K562 (cell line): ENCODE measurements at regions not wholly inside any gene's neighbourhood (a gene's known extent, or its start where the extent isn't known, plus 50 kb on each side); places are given as distances from the start of the nearest gene placed in this dataset.

ENCODE experiments used
- ATAC-seq: fragments of 200-7000 bp; cut with Tn5 transposase; 3 replicates; pipeline ENCODE4 v1.9.1; 2020; ENCODE audit warnings: moderate library complexity
- BruUV-seq: library from RNA; stranded (reverse); fragments of 400-500 nt; replicated peaks from 2 replicates; lab custom pipeline; 2021; lab: Mats Ljungman, UMichigan
- CTCF ChIA-PET: fragments of 300-600 bp; formaldehyde crosslinking; extraction: SDS; loops from one replicate; lab custom pipeline; 2021; ENCODE audit warnings: low intra/inter-chr PET ratio; lab: Yijun Ruan, JAX
- POLR2A ChIA-PET: fragments of 300-600, 350-650 bp; sonication (Branson Sonifier 250); formaldehyde crosslinking; extraction: SDS; loops from one replicate; lab custom pipeline; 2021; ENCODE audit warnings: antibody characterized with exemption, inconsistent platforms; lab: Yijun Ruan, JAX
- DNase-seq, 4 experiments: peaks; one replicate each; pipeline versions ENCODE4 v3.0.0 to v3.0.0-alpha.2; 2011 to 2018; ENCODE audit warnings: low spot score in 3 of 4, mixed read lengths in 3 of 4; ENCODE audit errors: extremely low read depth in 1 of 4
- FAIRE-seq: peaks from 2 replicates; lab custom pipeline; 2011; peaks lifted over from hg19 to GRCh38; lab: Jason Lieb, UNC
- H2AFZ ChIP-seq: 2 replicates; pipeline ENCODE4 v1.6.0; 2011; ENCODE audit warnings: low read depth, low read length, control low read depth, inconsistent platforms
- H3K27ac ChIP-seq: fragments of 200-600 bp; 3 replicates; pipeline ENCODE4 v1.8.0; 2011; ENCODE audit warnings: low read depth, mild to moderate bottlenecking, control low read depth, inconsistent platforms, low read length, moderate library complexity, mixed read lengths; ENCODE audit errors: extremely low read depth
- H3K27me3 ChIP-seq, 2 experiments: fragments of 300-600 bp in 1 of 2; 2 replicates in 1 of 2; 3 replicates in 1 of 2; pipeline versions ENCODE4 v1.6.0 to v1.8.0; 2011; ENCODE audit warnings: inconsistent platforms in 2 of 2, low read length in 2 of 2, mild to moderate bottlenecking in 1 of 2, mixed read lengths in 1 of 2, moderate library complexity in 1 of 2; ENCODE audit not compliant: control insufficient read depth in 2 of 2, insufficient read depth in 2 of 2
- H3K36me3 ChIP-seq: fragments of 300-600 bp; 3 replicates; pipeline ENCODE4 v1.8.0; 2011; ENCODE audit warnings: mild to moderate bottlenecking, low read length, inconsistent platforms; ENCODE audit not compliant: control insufficient read depth, insufficient read depth
- H3K4me1 ChIP-seq, 2 experiments: fragments of 200-600 bp in 1 of 2; replicated peaks in 1 of 2; 2 replicates in 1 of 2; 3 replicates in 1 of 2; pipeline versions ENCODE4 v1.5.1 to v1.8.0; 2011; ENCODE audit warnings: inconsistent platforms in 2 of 2, low read length in 2 of 2, mild to moderate bottlenecking in 1 of 2, mixed read lengths in 1 of 2, moderate library complexity in 1 of 2; ENCODE audit not compliant: control insufficient read depth in 2 of 2, insufficient read depth in 2 of 2
- H3K4me2 ChIP-seq: 2 replicates; pipeline ENCODE4 v1.6.1; 2011; ENCODE audit warnings: low read length, control low read depth, inconsistent platforms, mixed read lengths; ENCODE audit not compliant: insufficient read depth
- H3K4me3 ChIP-seq: fragments of 200-600 bp; sonication (generic), shearing (Covaris generic); 2 replicates; pipeline ENCODE4 v1.5.1; 2016; ENCODE audit warnings: control low read depth, inconsistent platforms
- H3K79me2 ChIP-seq: fragments of 200-600 bp; 3 replicates; pipeline ENCODE4 v1.8.0; 2011; ENCODE audit warnings: low read length, inconsistent platforms; ENCODE audit not compliant: control insufficient read depth, insufficient read depth
- H3K9ac ChIP-seq, 2 experiments: 2 replicates each; pipeline versions ENCODE4 v1.6.0 to v1.6.1; 2011; ENCODE audit warnings: low read depth in 2 of 2, low read length in 2 of 2, control low read depth in 1 of 2, inconsistent platforms in 1 of 2, mild to moderate bottlenecking in 1 of 2, mixed read lengths in 1 of 2; ENCODE audit not compliant: insufficient read depth in 1 of 2
- H3K9me1 ChIP-seq: one replicate; pipeline ENCODE4 v1.6.0; 2011; ENCODE audit warnings: inconsistent platforms, mild to moderate bottlenecking, low read length, moderate library complexity; ENCODE audit not compliant: control insufficient read depth, insufficient read depth
- H3K9me3 ChIP-seq: replicated peaks from 2 replicates; pipeline ENCODE4 v1.5.1; 2011; ENCODE audit warnings: low read depth, low read length, inconsistent platforms; ENCODE audit not compliant: control insufficient read depth, insufficient read depth
- H4K20me1 ChIP-seq: replicated peaks from 2 replicates; pipeline ENCODE4 v1.6.1; 2011; ENCODE audit warnings: low read length, inconsistent platforms, mixed read lengths; ENCODE audit not compliant: control insufficient read depth, insufficient read depth
- GABPB2 ChIP-seq: fragments of 250-450 bp; sonication (Bioruptor Pico); conservative IDR thresholded peaks from 2 replicates; pipeline ENCODE4 v1.5.1; 2021; ENCODE audit warnings: mild to moderate bottlenecking
- LARP7 ChIP-seq: fragments of 450-650 bp; IDR thresholded peaks from 2 replicates; pipeline ENCODE4 v1.6.1; 2016
- LEF1 ChIP-seq: fragments of 450-650 bp; IDR thresholded peaks from 2 replicates; pipeline ENCODE4 v1.6.1; 2016; ENCODE audit warnings: mild to moderate bottlenecking
- MCM7 ChIP-seq, 2 experiments: fragments of 450-650 bp; IDR thresholded peaks; 2 replicates each; pipeline ENCODE4 v1.6.1; 2016 to 2018
- NRF1 ChIP-seq, 2 experiments: fragments of 450-650 bp; IDR thresholded peaks in 1 of 2; conservative IDR thresholded peaks in 1 of 2; 2 replicates each; pipeline ENCODE4 v1.6.1; 2014; ENCODE audit warnings: mild to moderate bottlenecking in 2 of 2
- OTX1 ChIP-seq: fragments of 450-650 bp; formaldehyde crosslinking; IDR thresholded peaks from 2 replicates; pipeline ENCODE4 v1.4.0; 2022; ENCODE audit warnings: mild to moderate bottlenecking
- RNF219 ChIP-seq: fragments of 250-450 bp; sonication (Bioruptor Pico); IDR thresholded peaks from 2 replicates; pipeline ENCODE4 v1.5.0; 2022; ENCODE audit warnings: mild to moderate bottlenecking
- TRIM24 ChIP-seq, 2 experiments: fragments of 450-650 bp; IDR thresholded peaks; 2 replicates each; pipeline ENCODE4 v1.6.1; 2016
- TRIM28 ChIP-seq: fragments of 450-650 bp; IDR thresholded peaks from 2 replicates; pipeline ENCODE4 v1.6.1; 2017
- ZNF609 ChIP-seq: sonication (generic); formaldehyde crosslinking; IDR thresholded peaks from 2 replicates; pipeline ENCODE4 v1.8.1; 2023; ENCODE audit warnings: missing genetic modification reagents, mild to moderate bottlenecking, borderline replicate concordance
- WGBS: fragments of 100-300 bp; shearing (Covaris generic); methylation state at CpG from one replicate; pipeline ENCODE4 v1.1.6; 2016; ENCODE audit warnings: low coverage, mixed read lengths; ENCODE audit not compliant: insufficient coverage; ENCODE audit errors: missing lambda C conversion rate; 5-methylcytosine and 5-hydroxymethylcytosine counted together
- in situ Hi-C: fragments of 300-500 bp; cut with MboI; formaldehyde crosslinking; loops from 4 replicates; pipeline ENCODE4 v1.15.0; 2018; ENCODE audit warnings: inconsistent platforms, mixed read lengths
- intact Hi-C: fragments of 100-400 bp; cut with micrococcal nuclease; formaldehyde crosslinking; loops from 2 replicates; pipeline ENCODE4 v1.14.2; 2022

- peaks cover 3% of the 10 kb centered on the region; the same call in 1 of the 2 replicates for H3K9me3 ChIP-seq
- H2AFZ ChIP-seq, result no peak overlapping the region
- H3K4me1 ChIP-seq, result no peaks in the 10 kb centered on the region
- H4K20me1 ChIP-seq, result no peaks in the 10 kb centered on the region
- no peak for FAIRE-seq
- POLR2A ChIA-PET, result interaction anchor here (1.1 kb wide), 1 partner anchor 10 kb away, joined by 3 read pairs; no protein-coding TSS in a partner anchor
- no TSS peak for BruUV-seq
- H3K9me1 ChIP-seq, result no peaks in the 10 kb centered on the region
- no peak overlapping the region for H3K4me3 ChIP-seq
- WGBS, result 63% methylated on average over 2 of the region's 2 CpGs
- H3K4me2 ChIP-seq, result no peak overlapping the region
- no peak for DNase-seq
- H3K79me2 ChIP-seq, result no peaks in the 10 kb centered on the region
- no peak for ATAC-seq
- no peaks in the 10 kb centered on the region for H3K27me3 ChIP-seq
- in situ Hi-C loops (no loop called here), intact Hi-C loops (loop anchor here (10.0 kb wide), 1 partner anchor 165 kb away; no protein-coding TSS in a partner anchor)
- CTCF ChIA-PET, result no interaction called here
- H3K27ac ChIP-seq, result no peak overlapping the region
- TF ChIP-seq TRIM28 (0 out of 2 replicates have a peak, but pooled peaks have one; percentile 63), RNF219 (CRISPR knock-in tag) (no peak), LARP7 (no peak), TRIM24 (IDR thresholded peaks at IDR 0.05) (0 out of 4 replicates have a peak, but pooled peaks of 1 of the 2 experiments have one; percentile 10)
- no peaks in the 10 kb centered on the region for H3K36me3 ChIP-seq
- H3K9ac ChIP-seq, result no peak overlapping the region
These were observed 188.7 kb upstream of the MBNL1 start for GRCh38 chr3:152079980-152080379.

GRCh38 chr3:152083135-152083534, 185.6 kb upstream of the MBNL1 start:
- intact Hi-C loops (no loop called here), in situ Hi-C loops (no loop called here)
- H4K20me1 ChIP-seq, result no peaks in the 10 kb centered on the region
- CTCF ChIA-PET, result no interaction called here
- DNase-seq (no peak), ATAC-seq (no peak), FAIRE-seq (no peak)
- H2AFZ ChIP-seq, result peak overlapping the region; percentile 63; the same call in 1 of the 2 replicates
- peaks cover 3% of the 10 kb centered on the region; the same call in 1 of the 2 replicates for H3K9me3 ChIP-seq
- no peak overlapping the region for H3K27ac ChIP-seq
- 11% methylated on average over 2 of the region's 2 CpGs for whole genome bisulfite sequencing
- no peaks in the 10 kb centered on the region for H3K9me1 ChIP-seq
- no peaks in the 10 kb centered on the region for H3K4me1 ChIP-seq
- H3K79me2 ChIP-seq, result no peaks in the 10 kb centered on the region
- H3K36me3 ChIP-seq, result no peaks in the 10 kb centered on the region
- no TSS peak for BruUV-seq
- H3K4me3 ChIP-seq, result no peak overlapping the region
- H3K9ac ChIP-seq, result no peak overlapping the region
- POLR2A ChIA-PET, result interaction anchor here (0.7 kb wide), 1 partner anchor 377 kb away, joined by 3 read pairs; no protein-coding TSS in a partner anchor
- no peaks in the 10 kb centered on the region for H3K27me3 ChIP-seq
- no peak for TF ChIP-seq ZNF609
- TF ChIP-seq OTX1, result no peak
- TF ChIP-seq LEF1, result no peak
- no peak for TF ChIP-seq MCM7 (IDR thresholded peaks at IDR 0.05)
- TF ChIP-seq NRF1 (conservative IDR thresholded peaks at IDR 0.05 in 1 of 2, IDR thresholded peaks at IDR 0.05 in 1 of 2), result no peak
- TF ChIP-seq GABPB2 (CRISPR knock-in tag), result no peak
- no peak overlapping the region for H3K4me2 ChIP-seq
